IMR-90 (cell line): ENCODE measurements at regions not wholly inside any gene's neighbourhood (a gene's known extent, or its start where the extent isn't known, plus 50 kb on each side); places are given as distances from the start of the nearest gene placed in this dataset.

Source experiments
- BHLHE40 ChIP-seq: fragments of 150-350 bp; IDR thresholded peaks from 2 replicates; pipeline ENCODE4 v1.6.1; 2016; ENCODE audit warnings: mild to moderate bottlenecking, low read depth, low read length
- CEBPB ChIP-seq: IDR thresholded peaks from 2 replicates; pipeline ENCODE4 v1.6.1; 2012; ENCODE audit warnings: low read depth, low read length, improper control_type of control experiment
- CHD1 ChIP-seq: IDR thresholded peaks from 2 replicates; pipeline ENCODE4 v1.6.1; 2012; ENCODE audit warnings: low read depth, low read length, improper control_type of control experiment
- MAFK ChIP-seq: IDR thresholded peaks from 2 replicates; pipeline ENCODE4 v1.6.1; 2012; ENCODE audit warnings: low read depth, low read length, improper control_type of control experiment
- MXI1 ChIP-seq: IDR thresholded peaks from 2 replicates; pipeline ENCODE4 v1.6.1; 2012; ENCODE audit warnings: low read depth, mild to moderate bottlenecking, low read length, moderate library complexity, borderline replicate concordance
- NFE2L2 ChIP-seq: fragments of 150-350 bp; IDR thresholded peaks from 2 replicates; pipeline ENCODE4 v1.6.1; 2016; ENCODE audit warnings: low read depth, mild to moderate bottlenecking, low read length
- POLR2A ChIP-seq: IDR thresholded peaks from 2 replicates; pipeline ENCODE4 v1.6.1; 2012; ENCODE audit warnings: mild to moderate bottlenecking, low read depth, low read length
- RAD21 ChIP-seq: IDR thresholded peaks from 2 replicates; pipeline ENCODE4 v1.6.1; 2012; ENCODE audit warnings: low read length, improper control_type of control experiment
- RCOR1 ChIP-seq: IDR thresholded peaks from 2 replicates; pipeline ENCODE4 v1.6.1; 2012; ENCODE audit warnings: mild to moderate bottlenecking, low read length, improper control_type of control experiment; ENCODE audit not compliant: insufficient replicate concordance
- RFX5 ChIP-seq: IDR thresholded peaks from 2 replicates; pipeline ENCODE4 v1.8.0; 2012; ENCODE audit warnings: low read depth, mild to moderate bottlenecking, low read length, moderate library complexity
- SMC3 ChIP-seq: fragments of 150-350 bp; IDR thresholded peaks from 2 replicates; pipeline ENCODE4 v1.6.1; 2016; ENCODE audit warnings: low read depth, mild to moderate bottlenecking, antibody characterized with exemption, low read length, moderate library complexity
- TF ChIP-seq, protein P1 (sequence below): conservative IDR thresholded peaks from 2 replicates; pipeline ENCODE4 v1.5.1; 2012; ENCODE audit warnings: mild to moderate bottlenecking, low read depth, low read length, improper control_type of control experiment
- TF ChIP-seq, protein P2 (sequence below): fragments of 150-350 bp; IDR thresholded peaks from 2 replicates; pipeline ENCODE4 v1.6.1; 2016; ENCODE audit warnings: low read depth, mild to moderate bottlenecking, low read length, moderate library complexity, borderline replicate concordance
- TF ChIP-seq, protein P3 (sequence below): fragments of 150-350 bp; IDR thresholded peaks from 2 replicates; pipeline ENCODE4 v1.6.1; 2017; ENCODE audit warnings: mild to moderate bottlenecking, antibody characterized with exemption, low read length, low read depth

DNA sequence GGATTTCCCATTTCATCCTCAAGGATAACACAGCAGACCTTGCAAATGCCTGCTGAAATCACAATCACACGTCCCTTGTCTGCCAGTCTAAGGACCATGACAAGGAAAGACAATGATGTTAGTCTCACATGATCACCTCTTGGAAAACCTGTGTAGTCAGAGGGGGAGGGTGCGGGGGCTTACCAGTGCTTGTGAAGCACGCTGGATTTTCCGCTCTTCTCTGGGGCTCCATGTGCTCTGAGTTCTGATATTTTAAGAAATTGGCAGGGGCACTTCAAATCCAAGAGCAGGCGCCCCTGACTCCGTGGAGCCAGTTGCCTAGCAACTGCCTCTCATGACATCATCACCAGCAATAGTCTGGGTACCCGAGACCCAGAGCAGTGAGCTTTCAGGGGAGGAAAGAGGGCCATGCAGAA is 200.9 kb upstream of the C14orf180 start:
- no peak for TF ChIP-seq POLR2A
- TF ChIP-seq, protein P1, sequence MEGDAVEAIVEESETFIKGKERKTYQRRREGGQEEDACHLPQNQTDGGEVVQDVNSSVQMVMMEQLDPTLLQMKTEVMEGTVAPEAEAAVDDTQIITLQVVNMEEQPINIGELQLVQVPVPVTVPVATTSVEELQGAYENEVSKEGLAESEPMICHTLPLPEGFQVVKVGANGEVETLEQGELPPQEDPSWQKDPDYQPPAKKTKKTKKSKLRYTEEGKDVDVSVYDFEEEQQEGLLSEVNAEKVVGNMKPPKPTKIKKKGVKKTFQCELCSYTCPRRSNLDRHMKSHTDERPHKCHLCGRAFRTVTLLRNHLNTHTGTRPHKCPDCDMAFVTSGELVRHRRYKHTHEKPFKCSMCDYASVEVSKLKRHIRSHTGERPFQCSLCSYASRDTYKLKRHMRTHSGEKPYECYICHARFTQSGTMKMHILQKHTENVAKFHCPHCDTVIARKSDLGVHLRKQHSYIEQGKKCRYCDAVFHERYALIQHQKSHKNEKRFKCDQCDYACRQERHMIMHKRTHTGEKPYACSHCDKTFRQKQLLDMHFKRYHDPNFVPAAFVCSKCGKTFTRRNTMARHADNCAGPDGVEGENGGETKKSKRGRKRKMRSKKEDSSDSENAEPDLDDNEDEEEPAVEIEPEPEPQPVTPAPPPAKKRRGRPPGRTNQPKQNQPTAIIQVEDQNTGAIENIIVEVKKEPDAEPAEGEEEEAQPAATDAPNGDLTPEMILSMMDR = no peak
- no peak for TF ChIP-seq CEBPB
- TF ChIP-seq NFE2L2 = no peak
- no peak for TF ChIP-seq RCOR1
- no peak for TF ChIP-seq RFX5
- no peak for TF ChIP-seq RAD21
- no peak for TF ChIP-seq MXI1
- TF ChIP-seq BHLHE40 = no peak
- TF ChIP-seq, protein P2, sequence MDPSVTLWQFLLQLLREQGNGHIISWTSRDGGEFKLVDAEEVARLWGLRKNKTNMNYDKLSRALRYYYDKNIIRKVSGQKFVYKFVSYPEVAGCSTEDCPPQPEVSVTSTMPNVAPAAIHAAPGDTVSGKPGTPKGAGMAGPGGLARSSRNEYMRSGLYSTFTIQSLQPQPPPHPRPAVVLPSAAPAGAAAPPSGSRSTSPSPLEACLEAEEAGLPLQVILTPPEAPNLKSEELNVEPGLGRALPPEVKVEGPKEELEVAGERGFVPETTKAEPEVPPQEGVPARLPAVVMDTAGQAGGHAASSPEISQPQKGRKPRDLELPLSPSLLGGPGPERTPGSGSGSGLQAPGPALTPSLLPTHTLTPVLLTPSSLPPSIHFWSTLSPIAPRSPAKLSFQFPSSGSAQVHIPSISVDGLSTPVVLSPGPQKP = no peak
- no peak for TF ChIP-seq MAFK
- TF ChIP-seq, protein P3, sequence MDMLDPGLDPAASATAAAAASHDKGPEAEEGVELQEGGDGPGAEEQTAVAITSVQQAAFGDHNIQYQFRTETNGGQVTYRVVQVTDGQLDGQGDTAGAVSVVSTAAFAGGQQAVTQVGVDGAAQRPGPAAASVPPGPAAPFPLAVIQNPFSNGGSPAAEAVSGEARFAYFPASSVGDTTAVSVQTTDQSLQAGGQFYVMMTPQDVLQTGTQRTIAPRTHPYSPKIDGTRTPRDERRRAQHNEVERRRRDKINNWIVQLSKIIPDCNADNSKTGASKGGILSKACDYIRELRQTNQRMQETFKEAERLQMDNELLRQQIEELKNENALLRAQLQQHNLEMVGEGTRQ = no peak
- TF ChIP-seq CHD1 = no peak
- no peak for TF ChIP-seq SMC3
